DMS114 treated with DMSO at 0.1 percent for 48 hours (cell line): ENCODE measurements at regions not wholly inside any gene's neighbourhood (a gene's known extent, or its start where the extent isn't known, plus 50 kb on each side); places are given as distances from the start of the nearest gene placed in this dataset.
A peak's percentile ranks its signal among the peaks of the same experiment; 100 is the strongest.

Source experiments
- DNase-seq: peaks from one replicate; lab custom pipeline; 2025; ENCODE audit not compliant: unreplicated experiment; lab: John Stamatoyannopoulos, UW

DNA sequence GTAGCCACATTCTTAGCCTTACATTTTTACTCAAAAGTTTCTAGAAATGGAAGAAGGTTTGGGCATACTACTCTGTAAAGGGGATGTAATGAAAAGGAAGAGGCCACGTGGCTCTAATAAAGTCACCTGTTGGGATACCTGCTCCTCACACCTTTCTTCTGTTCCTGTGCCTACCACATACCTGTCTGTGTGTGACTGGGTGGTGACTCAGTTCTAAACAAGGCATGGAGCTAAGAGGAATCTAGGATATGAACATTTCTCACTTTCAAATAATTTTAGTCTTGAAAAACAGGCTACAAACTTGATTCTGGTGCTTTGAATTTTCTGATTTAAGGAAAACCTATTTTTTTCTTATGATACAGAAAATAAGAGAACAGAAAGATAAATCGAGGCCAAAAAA lies 363.6 kb downstream of the RFPL4B start:
- no peak for DNase-seq

DNA sequence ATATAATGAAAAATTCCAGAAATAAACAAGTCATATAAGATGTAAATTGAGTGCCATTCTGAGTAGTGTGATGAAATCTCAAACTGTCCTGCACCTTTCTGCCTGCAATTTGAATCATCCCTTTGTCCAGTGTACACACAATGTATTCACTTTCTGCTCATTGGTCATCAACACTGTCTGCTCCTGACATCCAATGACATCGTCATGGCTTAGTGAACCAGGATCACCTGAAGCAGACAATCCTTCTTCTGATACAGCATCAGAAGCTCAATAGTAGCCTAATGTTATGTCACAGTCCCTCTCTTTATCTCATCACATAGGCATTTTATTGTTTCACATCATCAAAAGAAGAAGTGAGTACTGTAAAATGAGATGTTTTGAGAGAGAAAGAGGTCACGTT lies 366.3 kb downstream of the RFPL4B start:
- DNase-seq: no peak

DNA sequence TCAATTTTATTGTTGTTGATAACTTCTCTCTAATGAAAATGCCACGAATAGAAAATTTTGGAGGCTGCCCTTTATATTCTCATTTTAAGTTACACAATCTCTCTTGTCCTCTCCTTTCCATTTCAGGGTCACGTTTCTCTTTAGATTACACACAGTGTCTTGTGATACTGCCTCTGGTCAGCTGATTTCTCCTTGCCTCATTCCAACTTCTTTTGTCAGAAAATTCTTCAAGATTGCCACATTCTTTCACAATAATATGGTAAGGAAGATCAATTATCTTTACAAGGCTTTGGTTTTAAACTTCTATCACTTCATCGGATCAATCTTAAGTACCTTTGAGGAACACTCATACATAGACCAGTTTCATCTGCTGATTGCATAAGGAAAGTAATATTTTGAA lies 370.3 kb downstream of the RFPL4B start:
- DNase-seq: no peak

DNA sequence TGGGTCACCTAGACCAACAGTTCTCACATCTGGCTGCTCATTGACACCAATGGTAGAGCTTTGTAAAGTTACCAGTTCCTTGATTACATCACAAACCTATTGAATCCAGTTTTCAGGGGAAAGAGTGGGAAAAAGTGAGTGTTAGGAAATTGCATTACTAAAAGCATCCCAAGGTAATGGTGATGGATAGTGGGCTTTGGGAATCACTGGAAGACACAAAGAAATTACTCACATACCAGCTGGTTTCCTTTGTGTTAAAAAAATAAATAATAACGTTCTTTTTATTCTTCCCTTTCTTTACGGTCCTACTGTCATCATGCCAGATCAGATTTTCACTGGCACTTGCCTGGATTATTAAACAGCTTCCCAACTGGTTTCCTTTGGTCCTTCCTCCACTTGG lies 370.7 kb downstream of the RFPL4B start:
- no peak for DNase-seq

DNA sequence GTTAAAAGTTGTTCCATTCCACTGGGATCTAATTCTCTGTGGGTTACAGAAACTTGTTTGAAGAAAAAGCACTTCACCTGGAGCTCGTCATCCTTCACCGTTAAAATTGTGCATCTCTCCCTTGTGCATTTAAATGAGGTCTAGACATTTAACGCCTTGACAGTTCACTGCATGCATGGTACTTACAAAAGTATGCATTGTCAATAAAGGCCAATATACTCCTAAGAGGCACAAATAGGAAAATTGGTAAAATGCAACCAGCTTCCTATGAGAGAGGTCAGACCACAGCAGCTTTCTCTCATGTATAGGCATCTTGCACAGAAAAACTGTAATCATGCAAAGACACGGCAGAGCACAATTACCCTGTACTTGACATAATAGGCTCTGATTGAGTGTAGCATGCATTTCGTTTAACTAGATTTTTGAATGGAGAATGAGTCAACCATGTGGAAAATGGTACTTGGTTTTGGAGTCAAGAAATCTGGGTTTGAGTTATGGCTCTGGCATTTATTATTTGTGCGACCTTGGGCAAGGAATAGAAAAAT lies 378.5 kb downstream of the RFPL4B start:
- DNase-seq: no peak

DNA sequence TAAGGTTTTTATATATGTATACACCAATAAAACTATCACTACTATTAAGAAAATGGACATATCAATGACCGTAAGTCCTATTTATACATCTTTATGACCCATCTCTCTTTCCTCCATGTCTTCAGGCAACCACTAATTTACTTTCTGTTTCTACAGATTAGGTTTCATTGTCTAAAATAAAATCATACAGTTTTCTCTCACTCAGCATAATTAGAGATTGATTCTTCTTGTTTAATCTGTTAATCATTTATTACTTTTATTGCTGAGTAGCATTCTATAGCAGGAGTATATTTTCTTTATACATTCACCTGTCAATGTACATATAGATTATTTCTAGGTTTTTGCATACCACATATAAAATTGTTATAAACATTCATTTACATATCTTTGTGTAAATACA lies 388.0 kb downstream of the RFPL4B start:
- no peak for DNase-seq

DNA sequence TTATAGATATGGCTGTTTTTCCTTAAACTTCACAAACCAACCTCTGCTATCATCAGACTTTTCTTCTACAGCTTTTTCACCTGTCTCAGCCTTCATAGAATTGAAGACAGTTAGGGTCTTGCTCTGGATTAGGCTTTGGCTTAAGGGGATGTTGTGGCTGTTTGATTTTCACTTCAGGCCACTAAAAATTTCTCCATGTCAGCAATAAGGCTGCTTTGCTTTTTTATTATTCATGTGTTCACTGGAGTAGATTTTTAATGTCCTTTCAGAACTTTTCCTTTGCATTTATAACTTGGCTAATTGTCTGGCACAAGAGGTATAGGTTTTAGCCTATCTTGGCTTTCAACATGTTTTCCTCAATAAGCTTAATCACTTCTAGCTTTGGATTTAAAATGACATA lies 392.6 kb downstream of the RFPL4B start:
- no peak for DNase-seq

DNA sequence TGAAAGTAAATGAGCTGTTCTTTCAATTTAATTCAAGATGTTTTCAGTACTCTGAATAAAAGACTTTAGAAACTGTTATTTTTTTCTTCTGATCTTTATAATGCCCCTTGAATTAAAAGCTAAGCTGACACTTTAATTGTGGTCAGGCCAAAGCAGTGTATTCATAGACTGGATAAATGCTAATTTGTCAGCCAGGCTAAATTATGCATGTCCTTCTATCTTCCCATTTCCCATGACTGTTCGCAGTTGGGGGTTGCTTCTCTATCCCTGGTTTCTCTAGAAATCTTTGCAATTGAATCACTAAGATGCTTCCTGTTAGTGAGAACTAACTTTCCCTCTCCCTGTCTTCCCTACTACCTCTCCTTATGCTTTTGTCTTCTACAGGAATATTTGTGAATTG lies 396.2 kb downstream of the RFPL4B start:
- DNase-seq: no peak

DNA sequence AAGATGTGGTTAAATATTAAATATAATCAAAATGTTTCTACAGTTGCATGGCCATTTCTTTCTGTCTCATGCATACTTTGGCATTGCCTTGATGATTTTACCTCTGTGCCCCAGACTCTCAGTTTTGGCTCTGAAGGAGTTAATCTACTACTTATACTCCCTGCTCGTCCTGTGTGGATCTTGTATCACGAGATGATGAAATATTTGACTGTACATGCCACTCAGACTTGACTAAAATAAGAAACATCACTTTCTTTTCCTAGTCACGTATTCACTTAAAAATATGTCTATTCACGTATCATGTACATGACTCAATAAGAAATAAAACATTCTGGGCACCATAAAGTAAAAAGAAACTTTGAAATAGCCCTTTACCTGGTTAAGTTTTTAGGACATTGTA lies 397.7 kb downstream of the RFPL4B start:
- DNase-seq: no peak

DNA sequence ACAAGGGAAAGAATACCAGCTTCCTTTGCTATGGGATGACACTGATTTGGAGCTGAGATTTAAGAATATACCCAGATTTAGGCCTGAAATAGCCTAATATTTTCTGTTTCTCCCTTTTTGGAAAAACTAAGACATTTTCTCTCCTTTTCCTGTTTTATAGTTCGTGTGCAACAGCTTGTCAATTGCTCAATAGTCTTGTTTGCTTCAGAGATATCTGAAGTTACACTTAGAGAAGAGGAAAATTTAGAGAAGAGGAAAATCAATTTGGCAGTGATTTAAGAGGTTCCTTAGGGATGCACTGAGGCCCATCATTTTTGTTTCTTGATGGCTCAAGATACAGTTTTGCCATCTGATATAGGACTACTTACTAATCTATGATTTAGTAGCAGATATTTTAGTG lies 398.6 kb downstream of the RFPL4B start:
- DNase-seq: no peak

DNA sequence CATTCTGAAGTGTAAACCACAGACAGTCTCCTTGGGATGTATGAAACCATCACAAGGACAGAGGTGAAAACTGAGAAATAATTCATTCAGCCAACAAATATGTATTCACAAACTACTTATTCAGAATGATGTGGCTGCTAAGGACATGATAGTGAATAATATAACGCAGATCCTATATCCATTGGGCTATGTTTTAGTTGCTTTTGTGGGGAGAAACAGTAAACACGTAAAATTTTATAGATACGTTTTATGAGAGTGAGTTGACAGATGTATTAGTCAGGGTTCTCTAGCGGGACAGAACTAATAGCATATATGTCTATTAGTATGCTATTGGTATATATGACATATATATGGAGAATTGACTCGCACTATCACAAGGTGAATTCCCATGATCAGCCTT lies 402.5 kb downstream of the RFPL4B start:
- DNase-seq: no peak

DNA sequence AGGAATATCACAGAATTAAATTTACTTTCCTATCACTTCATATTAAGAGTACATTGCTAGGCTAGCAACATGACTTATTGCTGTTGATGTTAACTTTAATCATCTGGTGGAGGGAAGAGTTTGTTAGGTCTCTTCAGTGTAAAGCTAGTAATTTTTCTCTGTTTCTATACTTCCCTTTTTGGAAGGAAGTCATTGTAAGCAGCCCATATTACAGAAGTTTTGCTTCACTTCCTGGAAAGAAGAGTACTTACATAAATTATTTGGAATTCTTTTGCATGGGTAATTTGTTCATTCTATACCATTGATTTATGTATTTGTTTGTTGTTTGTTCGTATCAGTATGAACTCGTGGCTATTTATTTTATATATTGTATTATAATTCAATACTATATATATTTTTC lies 405.2 kb downstream of the RFPL4B start:
- DNase-seq: no peak

DNA sequence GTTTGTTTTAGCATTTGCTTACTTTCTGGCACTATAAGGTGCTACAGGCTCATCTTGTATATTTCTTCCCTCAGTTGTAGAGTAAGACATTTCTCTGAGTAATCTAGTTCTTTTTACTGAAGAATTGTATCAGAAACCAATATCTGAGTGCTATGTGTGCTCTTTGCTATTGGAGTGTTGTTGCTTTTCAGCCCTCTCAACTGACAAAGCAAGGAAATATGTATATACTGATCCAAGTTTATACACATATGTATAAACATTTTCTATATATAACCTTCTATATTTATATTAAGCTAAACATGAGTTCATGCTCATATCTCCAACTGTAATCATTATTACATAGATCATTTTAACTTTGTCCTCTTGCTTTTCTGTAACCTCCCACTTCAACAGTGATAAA lies 405.7 kb downstream of the RFPL4B start:
- DNase-seq: no peak

DNA sequence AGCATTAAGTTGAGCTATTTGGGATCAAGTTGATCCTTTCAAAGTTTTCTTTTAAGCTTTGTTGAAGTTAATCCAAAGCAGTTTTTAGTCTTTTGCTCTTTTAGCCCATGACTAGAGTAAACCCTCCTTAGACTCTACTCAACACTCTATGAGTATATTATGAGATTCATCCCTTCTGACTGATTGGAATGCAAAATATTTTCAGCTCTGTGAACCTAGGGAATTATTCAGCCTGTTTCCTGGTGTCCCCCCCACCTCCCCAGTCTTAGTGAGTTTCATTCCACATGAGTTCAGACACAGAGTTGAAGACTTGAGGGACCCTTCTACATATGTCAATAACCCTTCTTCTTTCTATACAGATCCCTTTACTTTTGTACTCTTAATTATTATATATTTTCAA lies 413.7 kb downstream of the RFPL4B start:
- no peak for DNase-seq

DNA sequence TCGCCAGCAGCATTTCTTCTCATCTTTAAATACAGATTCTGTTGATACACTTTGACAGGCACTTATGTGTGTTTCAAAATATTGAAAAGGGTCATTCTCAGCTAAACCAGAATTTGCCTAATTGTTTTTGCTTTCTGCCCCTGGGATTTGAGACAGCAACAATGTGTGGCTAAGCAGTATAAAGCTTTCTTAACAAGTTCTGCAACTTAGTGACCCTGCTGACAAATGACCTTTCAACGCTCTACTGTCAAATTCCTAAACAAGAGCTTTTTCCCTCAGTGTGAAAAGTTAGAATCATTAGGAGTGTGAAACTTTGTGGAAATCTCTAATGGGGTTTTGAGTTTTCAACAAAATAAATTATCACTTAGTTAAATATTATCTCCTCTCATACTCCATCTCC lies 414.6 kb downstream of the RFPL4B start:
- no peak for DNase-seq

DNA sequence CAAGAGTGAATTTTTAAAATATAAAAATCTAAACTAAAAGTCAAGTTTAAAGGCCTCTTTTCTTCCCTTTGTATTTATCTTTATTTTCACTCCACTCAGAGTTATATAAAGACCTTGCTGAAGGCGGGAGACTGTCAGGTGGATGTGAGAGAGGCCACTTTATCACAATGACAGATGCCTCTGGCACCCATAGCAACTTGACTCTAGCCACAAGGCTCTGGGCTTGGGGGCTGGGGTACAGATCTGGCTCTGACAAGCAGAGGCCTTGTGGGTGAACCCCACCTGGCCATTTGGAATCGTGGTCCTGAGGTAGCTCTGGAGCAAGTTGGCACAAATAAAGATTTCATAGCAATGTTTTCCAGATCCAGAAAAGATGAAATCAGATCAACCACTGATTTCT lies 417.2 kb downstream of the RFPL4B start:
- DNase-seq: no peak

DNA sequence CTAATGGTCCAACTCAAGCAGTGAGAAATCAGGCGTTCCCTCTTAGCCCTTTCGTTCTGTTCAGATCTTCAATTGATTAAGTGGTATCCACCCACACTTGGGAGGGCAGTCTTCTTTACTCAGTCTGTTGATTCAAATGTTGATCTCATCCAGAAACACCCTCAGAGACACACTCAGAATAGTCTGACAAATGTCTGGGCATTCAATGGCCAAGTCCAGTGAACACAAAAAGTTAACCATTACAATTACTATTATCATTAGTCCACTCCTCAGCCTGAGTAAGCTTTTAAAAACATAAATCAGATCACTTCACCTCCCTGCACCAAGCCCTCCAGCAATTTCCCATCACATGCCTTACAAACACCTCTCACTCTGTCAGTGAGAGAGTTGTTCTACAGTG lies 423.2 kb downstream of the RFPL4B start:
- DNase-seq: no peak

DNA sequence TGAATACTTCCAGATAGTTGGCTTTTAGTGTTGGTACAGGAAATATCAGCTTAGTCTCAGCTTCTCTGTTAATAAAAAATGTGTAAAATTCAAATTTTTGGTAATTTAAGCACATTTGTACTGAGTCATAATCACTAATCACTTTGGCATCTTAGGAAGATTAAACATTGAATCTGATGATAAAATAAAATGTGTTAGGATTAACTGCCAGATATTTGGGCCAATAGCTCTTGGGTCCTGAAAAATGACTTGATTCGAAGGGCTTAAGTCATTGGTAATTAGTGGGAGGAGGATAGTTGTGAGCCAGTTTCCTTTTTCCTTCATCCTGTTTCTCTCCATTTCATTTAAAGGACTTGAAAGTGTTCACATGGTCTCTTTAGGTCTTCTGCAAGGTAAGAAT lies 426.1 kb downstream of the RFPL4B start:
- no peak for DNase-seq

DNA sequence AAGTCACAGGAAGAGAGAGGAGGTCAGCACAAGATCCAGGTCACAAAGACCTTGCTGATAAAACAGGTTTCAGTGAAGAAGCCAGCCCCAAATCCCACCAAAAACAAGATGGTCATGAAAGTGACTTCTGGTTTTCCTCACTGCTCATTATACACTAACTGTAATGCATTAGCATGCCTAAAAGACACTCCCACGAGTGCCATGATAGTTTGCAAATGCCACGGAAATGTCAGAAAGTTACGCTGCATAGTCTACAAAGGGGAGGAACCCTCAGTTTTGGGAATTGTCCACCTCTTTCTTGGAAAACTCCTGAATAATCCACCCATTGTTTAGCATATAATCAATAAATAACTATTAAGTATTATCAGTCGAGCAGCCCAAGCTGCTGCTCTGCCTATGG lies 427.2 kb downstream of the RFPL4B start:
- no peak for DNase-seq

DNA sequence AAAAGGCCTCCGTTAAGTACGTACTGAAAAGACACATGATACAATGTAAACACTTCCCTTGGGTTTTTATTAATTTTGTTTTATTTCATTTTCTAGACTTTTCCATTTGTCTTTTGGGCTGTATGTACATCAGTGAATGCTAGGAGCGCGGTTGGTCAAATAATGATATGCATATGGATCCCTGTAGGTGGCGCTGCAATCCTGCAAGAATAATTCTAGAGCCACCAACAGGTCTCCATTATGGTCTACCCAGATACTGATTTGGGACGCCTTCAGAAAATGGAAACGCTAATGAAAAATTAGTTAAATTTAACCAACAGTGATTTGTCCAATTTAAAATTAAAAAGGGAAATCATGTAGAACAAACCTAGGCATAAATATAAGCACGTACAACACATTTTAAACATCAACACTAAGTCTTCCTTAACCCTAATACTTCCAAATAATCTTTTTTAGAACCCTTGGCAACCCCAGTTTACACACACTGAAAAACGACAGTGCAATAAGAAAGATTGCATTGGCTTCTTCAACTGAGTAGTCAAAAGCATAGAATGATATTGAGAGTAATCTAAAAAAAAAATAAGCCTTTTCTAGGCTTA lies 433.5 kb downstream of the RFPL4B start:
- peak; percentile 72 for DNase-seq

DNA sequence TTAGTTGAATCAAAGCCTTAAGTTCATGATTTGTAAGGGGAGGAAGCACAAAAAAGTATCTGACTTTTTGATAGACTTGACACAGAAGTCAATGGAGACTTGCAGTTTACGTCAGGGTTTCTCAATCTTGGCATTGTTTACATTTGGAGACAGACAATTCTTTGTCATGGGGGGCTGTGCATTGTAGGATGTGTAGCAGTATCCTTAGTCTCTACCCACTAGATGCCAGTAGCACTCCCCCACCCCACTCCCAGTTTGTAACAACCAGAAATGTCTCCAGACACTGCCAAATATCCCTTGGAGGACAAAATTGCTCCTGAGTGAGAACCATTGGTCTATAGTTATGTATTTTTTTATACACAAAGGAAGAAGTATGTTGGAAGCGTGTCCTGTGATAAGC lies 434.1 kb downstream of the RFPL4B start:
- no peak for DNase-seq

DNA sequence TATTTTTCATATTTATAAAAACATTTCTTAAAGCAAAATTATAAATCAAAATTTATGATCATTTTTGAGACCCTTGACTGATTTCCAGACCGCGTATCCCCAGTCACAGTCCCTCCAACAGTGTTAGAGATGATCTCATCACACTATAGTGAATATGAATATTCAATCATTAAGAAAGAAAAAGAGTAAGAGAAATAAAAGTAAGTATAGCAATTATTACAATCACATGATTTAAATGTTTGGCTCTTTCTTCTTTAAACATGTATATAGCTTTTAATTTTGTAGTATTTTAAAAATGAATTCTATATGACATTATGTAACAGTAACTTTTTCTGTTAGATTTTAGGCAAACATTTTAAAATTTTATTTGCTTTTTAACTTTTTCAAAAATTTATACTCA lies 438.3 kb downstream of the RFPL4B start:
- no peak for DNase-seq

DNA sequence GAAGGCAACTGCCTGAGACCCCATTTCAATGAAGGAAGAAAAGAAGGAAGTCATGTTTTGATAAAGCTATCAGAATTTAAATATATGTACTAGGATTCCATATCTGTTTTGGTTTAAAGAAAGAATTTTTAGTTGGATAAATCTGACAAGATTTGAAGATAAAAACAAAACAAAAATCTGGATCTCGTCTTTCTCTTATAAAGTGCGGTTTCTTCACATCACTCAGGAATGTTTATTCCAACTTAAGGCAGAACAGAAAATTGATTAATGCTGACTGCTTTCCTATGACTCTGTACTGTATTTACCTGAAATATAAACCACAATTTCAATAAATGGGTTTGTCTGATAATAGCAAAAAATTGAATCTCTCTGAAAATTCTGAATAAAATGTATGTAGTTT lies 439.7 kb downstream of the RFPL4B start:
- DNase-seq: no peak

DNA sequence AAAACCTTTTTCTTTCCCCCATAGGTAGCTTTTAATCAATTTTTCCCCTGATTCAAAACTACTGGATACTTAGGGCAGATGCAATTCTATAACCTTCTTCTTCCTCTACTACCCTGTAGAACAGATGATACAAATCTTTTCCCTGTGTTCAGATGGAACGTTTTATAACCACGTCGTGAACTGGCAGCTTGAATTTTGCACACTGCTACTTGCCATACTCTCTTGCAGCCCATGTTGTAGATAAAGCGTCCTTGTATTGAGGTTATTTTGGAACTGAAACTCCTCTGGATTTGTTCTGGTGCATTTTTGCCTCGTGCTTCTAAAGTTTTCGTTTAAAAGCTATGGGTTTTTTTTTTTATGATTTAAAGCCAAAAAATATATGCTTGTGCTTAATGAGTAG lies 440.2 kb downstream of the RFPL4B start:
- DNase-seq: no peak
